ENCODE measurements at regions not wholly inside any gene's neighbourhood (a gene's known extent, or its start where the extent isn't known, plus 50 kb on each side); places are given as distances from the start of the nearest gene placed in this dataset.

GRCh38 chr1:195501118-195501517 is 1107.1 kb downstream of the KCNT2 start:
- TF ChIP-seq CTCF (IDR thresholded peaks at IDR 0.05) = no peak
- no peak for TF ChIP-seq ZFX (IDR thresholded peaks at IDR 0.05; ENCODE audit: borderline replicate concordance)

Data from 22Rv1 (cell line).